ENCODE measurements at regions not wholly inside any gene's neighbourhood (a gene's known extent, or its start where the extent isn't known, plus 50 kb on each side); places are given as distances from the start of the nearest gene placed in this dataset.

- Histone ChIP-seq H3K4me1 (ENCODE audit: control insufficient read depth, insufficient read depth, low read length) (no peaks in the 10 kb centered on the region), H3K27ac (ENCODE audit: low read length) (no peak overlapping the region), H3K4me3 (ENCODE audit: low read length) (no peak overlapping the region), H3K9me3 (ENCODE audit: control insufficient read depth, insufficient read depth, low read length) (no peaks in the 10 kb centered on the region), H3K36me3 (ENCODE audit: control insufficient read depth, insufficient read depth, low read length) (no peaks in the 10 kb centered on the region), H3K27me3 (ENCODE audit: control insufficient read depth, insufficient read depth, low read length) (no peaks in the 10 kb centered on the region)
- Mint-ChIP-seq H3K9me3 (no peaks in the 10 kb centered on the region), H3K4me3 (no peak overlapping the region), H3K36me3 (no peaks in the 10 kb centered on the region), H3K4me1 (peaks cover 5 to 6% of the 10 kb centered on the region in 2 donors), H3K27me3 (ENCODE audit: low read depth in 2 of 2) (peaks cover 6 to 18% of the 10 kb centered on the region in 2 donors), H3K27ac (no peak overlapping the region)
- DNase-seq (no peak), ATAC-seq (no peak)
- no peak for TF ChIP-seq CTCF (IDR thresholded peaks at IDR 0.05)
- intact Hi-C loops (cut with micrococcal nuclease), result no loop called here
These were observed 56.1 kb upstream of the UBASH3B start for GRCh38 chr11:122599434-122599833.

- intact Hi-C loops (cut with micrococcal nuclease), result no loop called here
These were observed 56.6 kb upstream of the UBASH3B start for GRCh38 chr11:122598971-122599370.

GRCh38 chr11:122597511-122597910 lies 58.0 kb upstream of the UBASH3B start:
- H3K4me3 Mint-ChIP-seq, result no peak overlapping the region
- H3K27me3 Mint-ChIP-seq (ENCODE audit: low read depth in 2 of 2), result peaks cover 13 to 29% of the 10 kb centered on the region in 2 donors
- WGBS (ENCODE audit: insufficient coverage), result 80% methylated on average over 2 of the region's 2 CpGs
- Histone ChIP-seq H3K36me3 (ENCODE audit: control insufficient read depth, insufficient read depth, low read length) (no peaks in the 10 kb centered on the region), H3K27me3 (ENCODE audit: control insufficient read depth, insufficient read depth, low read length) (no peaks in the 10 kb centered on the region), H3K4me1 (ENCODE audit: control insufficient read depth, insufficient read depth, low read length) (no peaks in the 10 kb centered on the region), H3K9me3 (ENCODE audit: control insufficient read depth, insufficient read depth, low read length) (no peaks in the 10 kb centered on the region), H3K4me3 (ENCODE audit: low read length) (no peak overlapping the region), H3K27ac (ENCODE audit: low read length) (no peak overlapping the region)
- ATAC-seq, result no peak
- H3K27ac Mint-ChIP-seq, result no peak overlapping the region
- H3K9me3 Mint-ChIP-seq, result no peaks in the 10 kb centered on the region
- H3K36me3 Mint-ChIP-seq, result no peaks in the 10 kb centered on the region
- TF ChIP-seq CTCF (IDR thresholded peaks at IDR 0.05), result no peak
- DNase-seq, result no peak
- intact Hi-C loops (cut with micrococcal nuclease), result no loop called here
- H3K4me1 Mint-ChIP-seq, result no peaks in the 10 kb centered on the region

More at GRCh38 chr11:122598971-122599370, 56.6 kb upstream of the UBASH3B start:
- Histone ChIP-seq H3K4me3 (ENCODE audit: low read length) (no peak overlapping the region), H3K27me3 (ENCODE audit: control insufficient read depth, insufficient read depth, low read length) (no peaks in the 10 kb centered on the region), H3K4me1 (ENCODE audit: control insufficient read depth, insufficient read depth, low read length) (no peaks in the 10 kb centered on the region), H3K27ac (ENCODE audit: low read length) (no peak overlapping the region), H3K36me3 (ENCODE audit: control insufficient read depth, insufficient read depth, low read length) (no peaks in the 10 kb centered on the region), H3K9me3 (ENCODE audit: control insufficient read depth, insufficient read depth, low read length) (no peaks in the 10 kb centered on the region)
- H3K9me3 Mint-ChIP-seq, result no peaks in the 10 kb centered on the region
- H3K4me3 Mint-ChIP-seq, result no peak overlapping the region
- no peaks in the 10 kb centered on the region for H3K36me3 Mint-ChIP-seq
- ATAC-seq (no peak), DNase-seq (no peak)
- 100% methylated on average over 3 of the region's 3 CpGs for WGBS (ENCODE audit: insufficient coverage)
- TF ChIP-seq CTCF (IDR thresholded peaks at IDR 0.05), result no peak
- peaks cover 6 to 18% of the 10 kb centered on the region in 2 donors for H3K27me3 Mint-ChIP-seq (ENCODE audit: low read depth in 2 of 2)
- H3K4me1 Mint-ChIP-seq, result peaks cover 5 to 6% of the 10 kb centered on the region in 2 donors
- no peak overlapping the region for H3K27ac Mint-ChIP-seq

- Histone ChIP-seq H3K36me3 (ENCODE audit: control insufficient read depth, insufficient read depth, low read length) (no peaks in the 10 kb centered on the region), H3K4me3 (ENCODE audit: low read length) (no peak overlapping the region), H3K4me1 (ENCODE audit: control insufficient read depth, insufficient read depth, low read length) (no peaks in the 10 kb centered on the region), H3K9me3 (ENCODE audit: control insufficient read depth, insufficient read depth, low read length) (no peaks in the 10 kb centered on the region), H3K27me3 (ENCODE audit: control insufficient read depth, insufficient read depth, low read length) (no peaks in the 10 kb centered on the region), H3K27ac (ENCODE audit: low read length) (no peak overlapping the region)
- Mint-ChIP-seq H3K27me3 (ENCODE audit: low read depth in 2 of 2) (peaks cover 16 to 38% of the 10 kb centered on the region in 2 donors), H3K9me3 (no peaks in the 10 kb centered on the region), H3K4me3 (no peak overlapping the region), H3K36me3 (no peaks in the 10 kb centered on the region), H3K4me1 (no peaks in the 10 kb centered on the region), H3K27ac (no peak overlapping the region)
- DNase-seq (no peak), ATAC-seq (no peak)
- 93% methylated on average over 2 of the region's 3 CpGs for WGBS (ENCODE audit: insufficient coverage)
- TF ChIP-seq CTCF (IDR thresholded peaks at IDR 0.05), result no peak
- intact Hi-C loops (cut with micrococcal nuclease), result no loop called here
These were observed 60.4 kb upstream of the UBASH3B start for GRCh38 chr11:122594986-122595645.

Measured in natural killer cell (primary cell).